IPS-NIHi7 (cell line): ENCODE measurements at regions not wholly inside any gene's neighbourhood (a gene's known extent, or its start where the extent isn't known, plus 50 kb on each side); places are given as distances from the start of the nearest gene placed in this dataset.
A peak's percentile ranks its signal among the peaks of the same experiment; 100 is the strongest.
"Not testable (repeated sequence)": the region's sequence is repeated elsewhere in the genome, so short reads cannot be mapped to it uniquely, and the experiment has no call there.

ENCODE experiments used
- DNase-seq: peaks from one replicate; pipeline ENCODE4 v3.0.0; 2012; ENCODE audit warnings: mixed read lengths; ENCODE audit errors: extremely low spot score

DNA sequence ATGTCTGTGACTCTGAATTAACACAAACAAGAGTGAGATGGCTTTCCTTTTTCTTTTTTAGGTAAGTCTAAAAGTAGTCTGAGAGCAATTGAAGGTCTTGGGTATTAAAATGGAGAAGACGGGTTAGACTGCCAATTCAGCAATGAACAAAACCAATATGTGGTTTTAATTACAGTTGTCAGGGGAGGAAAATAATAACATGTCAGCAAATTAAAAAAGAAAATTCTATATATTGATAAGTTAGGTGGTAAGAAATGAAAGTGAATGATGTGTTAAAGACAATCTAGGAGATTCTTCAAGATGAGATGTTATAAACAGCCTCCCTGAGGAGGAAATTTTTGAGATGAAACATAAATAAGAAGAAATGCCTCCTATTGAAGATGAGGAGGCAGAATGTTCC lies 150.6 kb upstream of the HSF2 start:
- DNase-seq = no peak

DNA sequence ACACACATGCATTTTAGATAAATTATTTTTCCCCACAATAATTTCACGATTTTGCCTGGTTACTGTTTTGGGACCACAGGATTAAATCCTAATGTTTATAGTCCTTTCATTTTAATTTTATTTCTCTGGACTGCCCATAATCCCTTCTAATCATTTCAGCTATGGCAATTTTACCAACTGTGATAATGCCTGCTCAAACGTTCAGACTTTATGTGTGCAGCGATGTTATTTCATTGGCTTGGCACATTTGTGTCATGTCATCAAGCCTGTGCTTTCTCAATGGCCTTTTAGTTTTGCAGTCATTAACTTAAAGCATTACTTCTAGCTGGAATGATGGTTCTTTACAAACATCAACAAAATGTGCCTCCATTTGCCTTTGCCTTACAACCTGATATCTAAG lies 140.6 kb upstream of the HSF2 start:
- DNase-seq = no peak

GRCh38 chr6:122264557-122264956 lies 134.9 kb upstream of the HSF2 start:
- no peak for DNase-seq

GRCh38 chr6:122265755-122266154 lies 133.7 kb upstream of the HSF2 start:
- DNase-seq = no peak

DNA sequence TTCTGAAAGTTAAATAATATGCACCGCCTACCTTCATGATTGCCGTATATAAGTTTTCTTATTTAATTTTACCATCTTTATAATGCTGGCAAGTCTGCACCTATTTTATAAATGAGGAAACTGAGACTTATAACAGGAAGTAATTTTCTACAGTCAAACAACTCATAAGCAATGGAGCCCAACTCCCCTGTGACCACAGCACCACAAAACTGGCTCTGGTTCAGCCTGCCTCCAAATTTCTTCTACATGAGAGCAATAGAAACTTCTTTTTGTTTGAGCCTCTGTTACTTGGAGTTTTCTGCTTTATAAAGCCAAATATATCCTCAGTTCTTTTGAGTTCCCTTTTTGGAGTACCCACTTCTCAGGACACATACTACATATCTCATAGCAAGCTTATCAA lies 131.1 kb upstream of the HSF2 start:
- no peak for DNase-seq

DNA sequence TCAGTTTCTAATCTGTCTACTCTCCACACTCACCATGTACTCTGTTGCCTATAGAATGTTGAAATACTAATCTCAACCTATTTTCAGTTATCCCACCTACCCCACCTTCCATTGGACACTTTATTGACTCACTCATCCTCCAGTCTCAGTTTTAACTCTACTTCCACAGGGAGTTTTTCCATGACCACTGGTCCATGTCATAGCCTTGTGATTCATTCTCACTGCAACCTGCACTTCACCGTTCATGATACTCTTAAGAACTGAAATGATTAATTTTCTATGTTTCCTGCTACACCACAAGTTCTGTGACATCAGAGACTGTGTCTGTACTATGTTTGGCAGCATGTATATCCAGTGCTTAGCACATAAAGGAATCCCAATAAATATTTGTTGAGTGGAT lies 122.8 kb upstream of the HSF2 start:
- DNase-seq = no peak

DNA sequence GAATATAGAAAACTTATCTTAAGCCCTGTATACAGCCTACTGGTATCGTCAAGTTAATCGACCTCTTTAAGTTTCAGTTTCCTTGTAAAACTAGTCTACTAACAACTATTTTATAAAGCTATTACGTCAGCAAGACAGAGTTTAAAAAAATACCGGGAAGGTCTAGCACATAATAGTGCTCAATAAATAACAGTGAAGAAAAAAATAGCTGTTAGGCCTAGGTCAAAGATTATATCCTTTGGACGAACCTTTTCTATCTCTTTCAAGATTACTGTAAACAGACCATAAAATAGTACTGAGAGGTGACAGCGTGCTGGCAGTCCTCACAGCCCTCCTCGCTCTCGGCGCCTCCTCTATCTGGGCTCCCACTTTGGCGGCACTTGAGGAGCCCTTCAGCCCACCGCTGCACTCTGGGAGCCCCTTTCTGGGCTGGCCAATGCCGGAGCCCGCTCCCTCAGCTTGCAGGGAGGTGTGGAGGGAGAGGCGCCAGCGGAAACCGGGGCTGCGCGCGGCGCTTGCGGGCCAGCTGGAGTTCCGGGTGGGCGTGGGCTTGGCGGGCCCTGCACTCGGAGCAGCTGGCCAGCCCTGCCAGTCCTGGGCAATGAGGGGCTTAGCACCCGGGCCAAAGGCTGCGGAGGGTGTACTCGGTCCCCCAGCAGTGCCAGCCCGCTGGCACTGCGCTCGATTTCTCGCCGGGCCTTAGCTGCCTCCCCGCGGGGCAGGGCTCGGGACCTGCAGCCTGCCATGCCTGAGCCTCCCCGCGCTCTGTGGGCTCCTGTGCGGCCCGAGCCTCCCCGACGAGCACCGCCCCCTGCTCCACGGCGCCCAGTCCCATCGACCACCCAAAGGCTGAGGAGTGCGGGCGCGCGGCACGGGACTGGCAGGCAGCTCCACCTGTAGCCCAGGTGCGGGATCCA lies 119.1 kb upstream of the HSF2 start:
- not testable (repeated sequence) for DNase-seq

GRCh38 chr6:122283884-122284283 lies 115.6 kb upstream of the HSF2 start:
- no peak for DNase-seq

DNA sequence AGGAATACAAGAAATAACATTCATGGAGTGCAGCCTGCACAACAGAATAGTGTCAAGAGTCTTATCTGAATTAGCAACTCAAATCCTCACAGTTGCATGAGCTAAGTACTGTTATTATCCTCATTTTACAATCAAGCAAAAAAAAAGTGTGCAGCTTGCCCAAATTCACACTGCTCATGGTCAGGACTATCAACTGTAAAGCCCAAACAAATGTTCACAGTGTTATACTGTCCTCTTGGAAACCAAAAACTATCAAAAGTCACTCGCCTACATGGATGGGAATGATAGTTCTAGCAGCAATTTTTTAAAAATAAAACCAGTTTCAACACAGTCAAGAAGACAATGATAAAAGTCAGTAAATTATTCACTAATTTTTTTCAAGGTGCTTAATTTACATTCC lies 114.6 kb upstream of the HSF2 start:
- no peak for DNase-seq

- no peak for DNase-seq
These were observed 114.0 kb upstream of the HSF2 start for GRCh38 chr6:122285292-122285913.

DNA sequence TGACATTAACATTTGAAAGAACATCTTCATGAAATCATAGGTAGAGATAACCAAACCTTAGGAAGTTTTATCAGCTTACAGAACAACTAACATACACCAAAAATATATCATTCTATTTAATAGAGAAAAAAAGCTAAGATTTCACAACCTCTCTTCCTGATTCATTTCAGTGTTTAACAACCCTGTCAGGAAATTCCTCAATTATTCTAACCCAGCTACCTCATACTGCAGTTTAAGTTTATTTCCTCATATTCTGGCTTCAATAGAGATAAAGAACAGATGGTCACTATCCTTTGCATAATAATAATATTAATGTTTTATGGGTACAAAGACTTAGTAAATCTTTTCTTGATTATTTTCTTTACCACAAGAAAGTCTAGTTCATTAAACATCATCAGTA lies 112.9 kb upstream of the HSF2 start:
- DNase-seq = no peak

DNA sequence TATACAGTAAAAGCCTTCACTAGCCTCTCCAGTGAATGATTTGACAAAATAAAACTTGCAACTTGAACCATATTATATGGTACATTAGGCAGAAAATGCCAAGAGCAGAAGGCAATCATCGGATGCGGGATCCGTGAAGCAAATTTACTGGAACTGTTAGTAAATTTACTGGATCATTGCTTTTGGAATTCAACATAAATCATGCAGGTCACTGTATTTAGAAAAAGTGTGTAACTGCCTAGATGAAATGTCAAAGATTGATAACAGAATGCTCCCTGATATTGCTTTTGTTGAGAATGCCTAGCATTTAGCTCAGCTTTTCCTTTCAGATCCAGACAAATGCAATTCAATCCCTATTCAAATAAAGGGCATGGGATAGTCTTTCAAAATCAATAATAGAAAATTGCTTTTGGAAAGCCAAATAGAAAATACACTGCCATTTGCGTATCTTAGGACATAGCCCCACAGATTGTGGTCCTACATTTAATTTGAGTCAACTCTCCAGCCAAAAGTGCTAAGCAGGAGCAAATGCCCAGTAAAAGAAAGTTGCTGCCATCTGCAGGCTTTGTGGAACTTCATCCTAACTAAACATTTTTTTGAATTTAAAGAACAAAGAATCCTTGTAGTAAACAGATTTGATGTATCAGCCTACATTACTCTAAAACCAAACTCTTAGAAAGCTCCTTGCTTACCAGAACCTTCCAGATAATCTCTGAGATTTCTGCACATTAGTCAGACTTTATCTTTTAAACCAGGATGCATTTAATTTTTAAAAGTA lies 109.5 kb upstream of the HSF2 start:
- DNase-seq = peak; percentile 33

DNA sequence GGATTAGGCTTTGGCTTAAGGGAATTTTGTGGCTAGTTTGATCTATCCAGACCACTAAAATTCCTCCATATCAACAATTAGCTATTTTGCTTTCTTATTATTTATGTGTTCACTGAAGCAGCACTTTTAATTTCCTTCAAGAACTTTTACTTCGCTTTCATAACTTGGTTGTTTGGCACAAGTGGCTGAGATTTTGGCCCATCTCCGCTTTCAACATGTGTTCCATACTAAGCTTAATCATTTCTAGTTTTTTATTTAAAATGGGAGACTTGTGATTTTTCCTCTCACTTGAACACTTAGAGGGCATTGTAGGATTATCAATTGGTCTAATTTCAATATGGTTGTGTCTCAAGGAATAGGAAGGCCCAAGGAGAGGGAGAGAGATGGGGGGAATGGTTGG lies 102.4 kb upstream of the HSF2 start:
- DNase-seq = no peak

GRCh38 chr6:122302067-122302466 lies 97.4 kb upstream of the HSF2 start:
- no peak for DNase-seq

- DNase-seq = no peak
These were observed 91.9 kb upstream of the HSF2 start for GRCh38 chr6:122307577-122307976.

GRCh38 chr6:122308074-122308473 lies 91.4 kb upstream of the HSF2 start:
- DNase-seq = no peak

DNA sequence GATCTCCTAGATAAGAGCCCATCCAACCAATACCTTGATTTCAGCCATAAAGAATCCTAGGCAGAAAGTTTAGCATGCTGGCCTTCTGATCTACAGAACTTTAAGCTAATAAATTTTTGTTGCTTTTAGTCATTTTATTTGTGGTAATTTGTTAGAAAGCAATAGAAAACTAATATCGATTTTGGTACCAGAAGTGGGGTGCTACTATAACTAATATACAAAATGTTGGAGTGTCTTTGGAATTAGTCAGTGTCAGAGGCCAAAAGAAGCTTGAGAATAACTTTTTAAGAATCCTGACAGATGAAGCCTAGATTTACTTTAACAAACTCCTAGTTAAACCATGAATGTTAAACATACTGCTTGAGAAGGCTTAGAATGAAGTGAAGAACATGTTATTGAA lies 83.6 kb upstream of the HSF2 start:
- no peak for DNase-seq

DNA sequence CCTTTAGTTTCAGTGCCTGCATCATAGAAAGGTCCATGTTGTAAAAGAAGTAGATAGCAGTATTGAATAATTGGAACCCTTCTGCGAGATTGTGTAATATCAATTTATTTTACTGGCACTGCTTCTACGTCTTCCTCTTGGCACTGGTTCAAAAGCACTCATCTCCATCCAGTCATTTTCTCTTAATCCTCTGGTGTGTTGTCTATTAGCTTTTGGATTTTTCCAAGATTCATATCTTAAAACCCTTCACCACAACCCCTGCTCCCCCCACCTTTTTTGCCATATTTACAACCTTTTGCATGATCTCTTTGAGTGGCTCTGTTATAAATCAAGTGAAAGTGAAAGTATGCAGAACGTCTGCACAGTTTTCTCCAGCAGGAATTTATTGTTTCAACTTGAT lies 76.6 kb upstream of the HSF2 start:
- DNase-seq = no peak

DNA sequence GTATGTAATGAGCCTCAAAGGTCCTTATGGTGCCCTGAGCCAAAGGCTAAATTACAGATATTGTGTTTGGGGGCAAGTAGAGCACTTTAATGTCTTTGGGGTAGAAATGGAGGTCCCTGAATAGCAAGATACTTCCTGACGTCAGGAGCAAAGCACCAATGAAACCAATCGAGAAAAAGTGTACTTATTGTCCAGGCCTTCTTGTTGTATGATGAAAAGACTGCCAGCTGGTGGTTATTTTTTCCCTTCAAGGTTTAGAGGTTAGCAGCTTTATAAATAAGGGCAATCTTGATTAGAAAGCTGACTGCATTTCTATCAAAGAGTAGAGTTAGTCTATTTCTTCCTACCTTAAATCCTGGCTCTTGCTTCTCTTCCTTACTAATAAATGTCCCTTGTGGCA lies 76.1 kb upstream of the HSF2 start:
- DNase-seq = no peak

- DNase-seq = no peak
These were observed 69.1 kb upstream of the HSF2 start for GRCh38 chr6:122330315-122330714.

DNA sequence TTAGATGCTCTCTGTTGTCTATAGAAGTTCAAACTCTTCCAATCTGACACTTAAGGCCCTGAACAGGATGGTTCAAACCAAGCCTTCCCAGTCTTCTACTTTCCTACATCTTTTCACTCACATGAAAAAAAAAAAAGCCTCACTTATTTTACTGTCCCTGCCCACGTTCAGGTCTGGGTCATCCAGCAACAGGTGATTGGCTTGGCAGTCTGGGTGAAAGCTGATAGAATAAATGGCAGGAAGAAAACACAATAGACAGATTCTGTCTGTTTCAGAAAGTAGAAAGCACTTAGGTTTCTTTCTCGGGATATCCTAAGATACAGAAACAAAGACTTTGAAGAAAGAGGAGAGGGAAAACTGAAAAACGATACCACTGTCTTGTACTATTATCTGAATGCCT lies 61.8 kb upstream of the HSF2 start:
- DNase-seq = no peak

- DNase-seq = no peak
These were observed 59.8 kb upstream of the HSF2 start for GRCh38 chr6:122339661-122340060.

DNA sequence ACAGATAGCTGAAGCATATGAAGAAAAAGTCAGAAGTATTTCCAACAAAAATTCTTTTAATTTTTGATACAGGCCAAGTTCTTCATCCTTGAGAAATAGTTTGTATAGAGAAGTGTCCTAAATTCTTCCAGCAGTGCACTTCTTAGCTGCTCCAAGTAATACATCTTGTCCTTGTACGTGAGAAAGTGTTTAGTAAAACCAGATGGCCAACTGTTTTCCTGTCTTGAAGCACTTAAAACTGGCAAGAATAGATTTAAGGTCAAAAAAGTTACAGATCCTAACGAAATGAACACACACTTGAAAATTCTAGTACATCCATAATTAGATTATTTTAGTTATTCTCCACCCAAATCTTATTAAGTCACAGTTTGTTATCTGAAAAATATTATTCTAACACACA lies 52.2 kb upstream of the HSF2 start:
- DNase-seq = no peak
